OCI-LY1 (cell line): ENCODE measurements at regions not wholly inside any gene's neighbourhood (a gene's known extent, or its start where the extent isn't known, plus 50 kb on each side); places are given as distances from the start of the nearest gene placed in this dataset.

ENCODE experiments used
- CTCF ChIP-seq: fragments of 200-600 bp; sonication (generic), shearing (Covaris generic); IDR thresholded peaks from 2 replicates; pipeline ENCODE4 v1.5.1; 2017; ENCODE audit warnings: mild to moderate bottlenecking, antibody characterized with exemption, low read length, moderate library complexity, mixed read lengths
- EZH2 ChIP-seq: fragments of 200-600 bp; sonication (generic), shearing (Covaris generic); IDR thresholded peaks from 2 replicates; pipeline ENCODE4 v1.8.0; 2017; ENCODE audit warnings: borderline replicate concordance, mixed run types, mild to moderate bottlenecking, antibody characterized with exemption, low read length, moderate library complexity, mixed read lengths

- TF ChIP-seq CTCF (no peak), EZH2 (no peak)
These were observed 201.2 kb upstream of the G2E3 start for GRCh38 chr14:30357791-30358190.
